HEK293 (cell line): ENCODE measurements at regions not wholly inside any gene's neighbourhood (a gene's known extent, or its start where the extent isn't known, plus 50 kb on each side); places are given as distances from the start of the nearest gene placed in this dataset.
A peak's percentile ranks its signal among the peaks of the same experiment; 100 is the strongest.

ENCODE experiments used
- CTCF ChIA-PET: fragments of 350-600 bp; formaldehyde crosslinking; extraction: SDS; loops from one replicate; lab custom pipeline; 2021; ENCODE audit warnings: antibody characterized with exemption; lab: Yijun Ruan, JAX
- POLR2A ChIA-PET: fragments of 300-600 bp; formaldehyde crosslinking; extraction: SDS; loops from one replicate; lab custom pipeline; 2020; ENCODE audit warnings: antibody characterized with exemption, inconsistent platforms; lab: Yijun Ruan, JAX
- H3K27ac ChIP-seq: fragments of 200-500 bp; sonication (Bioruptor generic); 2 replicates; pipeline ENCODE4 v1.5.1; 2014; ENCODE audit warnings: low read depth, low read length, control low read depth, inconsistent platforms; ENCODE audit errors: extremely low read depth
- H3K36me3 ChIP-seq, 2 experiments: fragments of 200-500 bp in 1 of 2; sonication (Bioruptor generic) in 1 of 2; 1 replicate in 1 of 2; 2 replicates in 1 of 2; pipeline ENCODE4 v1.5.1; 2014 to 2017; ENCODE audit warnings: inconsistent platforms in 2 of 2, low read length in 2 of 2; ENCODE audit not compliant: control insufficient read depth in 2 of 2, insufficient read depth in 1 of 2
- H3K4me1 ChIP-seq: fragments of 200-500 bp; sonication (Bioruptor generic); 2 replicates; pipeline ENCODE4 v1.5.1; 2014; ENCODE audit warnings: mild to moderate bottlenecking, low read length, inconsistent platforms; ENCODE audit not compliant: control insufficient read depth, insufficient read depth
- H3K4me3 ChIP-seq: 2 replicates; pipeline ENCODE4 v1.5.1; 2011; ENCODE audit warnings: low read depth, mild to moderate bottlenecking, control low read depth, low read length, moderate library complexity
- H3K9me3 ChIP-seq: fragments of 200-500 bp; sonication (Bioruptor generic); 2 replicates; pipeline ENCODE4 v1.5.1; 2014; ENCODE audit warnings: low read depth, low read length, inconsistent platforms; ENCODE audit not compliant: control insufficient read depth, insufficient read depth
- ELK4 ChIP-seq: IDR thresholded peaks from 2 replicates; pipeline ENCODE4 v1.6.1; 2011; ENCODE audit warnings: mild to moderate bottlenecking, low read depth, low read length, borderline replicate concordance
- GLIS1 ChIP-seq: fragments of 450-650 bp; formaldehyde crosslinking; IDR thresholded peaks from 2 replicates; pipeline ENCODE4 v1.5.1; 2016; ENCODE audit warnings: missing biosample characterization, missing genetic modification characterization
- OSR2 ChIP-seq: fragments of 450-650 bp; formaldehyde crosslinking; IDR thresholded peaks from 2 replicates; pipeline ENCODE4 v1.5.1; 2016; ENCODE audit warnings: missing biosample characterization, missing genetic modification characterization
- OVOL3 ChIP-seq: fragments of 450-650 bp; formaldehyde crosslinking; IDR thresholded peaks from 2 replicates; pipeline ENCODE4 v1.5.1; 2016; ENCODE audit warnings: missing biosample characterization, missing genetic modification characterization
- PRDM10 ChIP-seq: fragments of 450-650 bp; formaldehyde crosslinking; IDR thresholded peaks from 2 replicates; pipeline ENCODE4 v1.5.1; 2016; ENCODE audit warnings: missing biosample characterization, missing genetic modification characterization
- SCRT2 ChIP-seq: fragments of 450-650 bp; formaldehyde crosslinking; IDR thresholded peaks from 2 replicates; pipeline ENCODE4 v1.5.1; 2016; ENCODE audit warnings: missing biosample characterization, missing genetic modification characterization
- TCF7L2 ChIP-seq: IDR thresholded peaks from 2 replicates; pipeline ENCODE4 v1.6.1; 2011; ENCODE audit warnings: low read depth, mild to moderate bottlenecking, inconsistent platforms, low read length, moderate library complexity, borderline replicate concordance
- ZBTB10 ChIP-seq: fragments of 450-650 bp; formaldehyde crosslinking; IDR thresholded peaks from 2 replicates; pipeline ENCODE4 v1.5.1; 2016; ENCODE audit warnings: missing biosample characterization, missing genetic modification characterization
- ZFHX2 ChIP-seq: fragments of 450-650 bp; formaldehyde crosslinking; conservative IDR thresholded peaks from 2 replicates; pipeline ENCODE4 v1.5.1; 2016; ENCODE audit warnings: missing biosample characterization, missing genetic modification characterization
- ZIC2 ChIP-seq: fragments of 450-650 bp; formaldehyde crosslinking; IDR thresholded peaks from 2 replicates; pipeline ENCODE4 v1.5.1; 2016; ENCODE audit warnings: missing biosample characterization, missing genetic modification characterization
- ZNF138 ChIP-seq: fragments of 450-650 bp; formaldehyde crosslinking; IDR thresholded peaks from 2 replicates; pipeline ENCODE4 v1.5.1; 2016; ENCODE audit warnings: missing biosample characterization, missing genetic modification characterization, borderline replicate concordance
- ZNF18 ChIP-seq: fragments of 450-650 bp; formaldehyde crosslinking; IDR thresholded peaks from 2 replicates; pipeline ENCODE4 v1.5.1; 2016; ENCODE audit warnings: missing biosample characterization, missing genetic modification characterization
- ZNF239 ChIP-seq: fragments of 450-650 bp; formaldehyde crosslinking; IDR thresholded peaks from 2 replicates; pipeline ENCODE4 v1.5.1; 2016; ENCODE audit warnings: missing biosample characterization, missing genetic modification characterization
- ZNF280C ChIP-seq: fragments of 450-650 bp; formaldehyde crosslinking; IDR thresholded peaks from 2 replicates; pipeline ENCODE4 v1.5.1; 2016; ENCODE audit warnings: missing biosample characterization, missing genetic modification characterization
- ZNF335 ChIP-seq: fragments of 450-650 bp; formaldehyde crosslinking; conservative IDR thresholded peaks from 2 replicates; pipeline ENCODE4 v1.5.1; 2016; ENCODE audit warnings: missing biosample characterization, missing genetic modification characterization
- ZNF426 ChIP-seq: fragments of 450-650 bp; formaldehyde crosslinking; IDR thresholded peaks from 2 replicates; pipeline ENCODE4 v1.5.1; 2017; ENCODE audit warnings: missing biosample characterization, missing genetic modification characterization, mild to moderate bottlenecking, inconsistent platforms, moderate library complexity
- ZNF48 ChIP-seq: fragments of 450-650 bp; formaldehyde crosslinking; IDR thresholded peaks from 2 replicates; pipeline ENCODE4 v1.5.1; 2016; ENCODE audit warnings: missing biosample characterization, missing genetic modification characterization
- ZNF521 ChIP-seq: fragments of 450-650 bp; formaldehyde crosslinking; IDR thresholded peaks from 2 replicates; pipeline ENCODE4 v1.5.1; 2017; ENCODE audit warnings: missing biosample characterization, mild to moderate bottlenecking, missing genetic modification characterization
- ZNF558 ChIP-seq: fragments of 450-650 bp; formaldehyde crosslinking; IDR thresholded peaks from 2 replicates; pipeline ENCODE4 v1.5.1; 2016; ENCODE audit warnings: missing biosample characterization, missing genetic modification characterization
- ZNF561 ChIP-seq: fragments of 450-650 bp; IDR thresholded peaks from 2 replicates; pipeline ENCODE4 v1.5.1; 2018; ENCODE audit warnings: missing biosample characterization, missing genetic modification characterization, borderline replicate concordance
- ZNF600 ChIP-seq: fragments of 450-650 bp; formaldehyde crosslinking; IDR thresholded peaks from 2 replicates; pipeline ENCODE4 v1.5.1; 2016; ENCODE audit warnings: missing biosample characterization, missing genetic modification characterization

- no peaks in the 10 kb centered on the region for H3K36me3 ChIP-seq
- TF ChIP-seq GLIS1 (no peak), ZBTB10 (tag by site-specific recombination) (no peak), ZFHX2 (tag by site-specific recombination) (no peak), ZNF426 (tag by site-specific recombination) (no peak)
- TF ChIP-seq, all 188 proteins: peak for 0
- H3K4me1 ChIP-seq, result peaks cover 3% of the 10 kb centered on the region; the same call in 1 of the 2 replicates
- H3K9me3 ChIP-seq, result no peaks in the 10 kb centered on the region
- H3K27ac ChIP-seq, result no peak overlapping the region
- POLR2A ChIA-PET, result interaction anchor here (0.6 to 0.7 kb wide), 2 partner anchors 32 to 677 kb away, joined by 3 to 8 read pairs; no protein-coding TSS in a partner anchor
- no peak overlapping the region for H3K4me3 ChIP-seq
- CTCF ChIA-PET, result no interaction called here
Measured at GRCh38 chr6:3577517-3577916, 120.7 kb upstream of the SLC22A23 start.

- POLR2A ChIA-PET, result no interaction called here
- Histone ChIP-seq H3K27ac (no peak overlapping the region), H3K4me3 (no peak overlapping the region), H3K36me3 (no peaks in the 10 kb centered on the region), H3K4me1 (peaks cover 3% of the 10 kb centered on the region; the same call in 1 of the 2 replicates), H3K9me3 (no peaks in the 10 kb centered on the region)
- CTCF ChIA-PET, result no interaction called here
- TF ChIP-seq ZIC2 (tag by site-specific recombination) (no peak), ELK4 (no peak), PRDM10 (tag by site-specific recombination) (0 out of 2 replicates have a peak, but pooled peaks have one; percentile 11)
Measured at GRCh38 chr6:3575701-3576100, 118.9 kb upstream of the SLC22A23 start.

- Histone ChIP-seq H3K4me3 (no peak overlapping the region), H3K9me3 (no peaks in the 10 kb centered on the region), H3K4me1 (peaks cover 3% of the 10 kb centered on the region; the same call in 1 of the 2 replicates), H3K36me3 (no peaks in the 10 kb centered on the region), H3K27ac (no peak overlapping the region)
- ChIA-PET POLR2A (no interaction called here), CTCF (interaction anchor here (0.5 kb wide), 1 partner anchor 115 kb away, joined by 3 read pairs; no protein-coding TSS in a partner anchor)
- TF ChIP-seq ZNF18 (tag by site-specific recombination), result no peak
- no peak for TF ChIP-seq ZNF335 (tag by site-specific recombination)
- TF ChIP-seq ZNF558, result no peak
- TF ChIP-seq ZNF561 (tag by site-specific recombination), result no peak
- TF ChIP-seq ZNF600 (tag by site-specific recombination), result no peak
- TF ChIP-seq OVOL3, result no peak
- TF ChIP-seq OSR2, result no peak
- TF ChIP-seq ZNF521 (tag by site-specific recombination), result no peak
- no peak for TF ChIP-seq SCRT2
- TF ChIP-seq TCF7L2, result no peak
- TF ChIP-seq ZNF48 (tag by site-specific recombination), result no peak
- TF ChIP-seq ZNF239, result no peak
- no peak for TF ChIP-seq ZNF280C
- TF ChIP-seq ZNF138 (tag by site-specific recombination), result no peak
Measured at GRCh38 chr6:3575166-3575565, 118.3 kb upstream of the SLC22A23 start.
